GM19397 (cell line): ENCODE measurements at regions not wholly inside any gene's neighbourhood (a gene's known extent, or its start where the extent isn't known, plus 50 kb on each side); places are given as distances from the start of the nearest gene placed in this dataset.

Experiments
- ATAC-seq: cut with Tn5 transposase; IDR thresholded peaks from one replicate; pipeline ENCODE4 v1.9.1; 2021; ENCODE audit warnings: mild to moderate bottlenecking, moderate library complexity; ENCODE audit not compliant: unreplicated experiment

DNA sequence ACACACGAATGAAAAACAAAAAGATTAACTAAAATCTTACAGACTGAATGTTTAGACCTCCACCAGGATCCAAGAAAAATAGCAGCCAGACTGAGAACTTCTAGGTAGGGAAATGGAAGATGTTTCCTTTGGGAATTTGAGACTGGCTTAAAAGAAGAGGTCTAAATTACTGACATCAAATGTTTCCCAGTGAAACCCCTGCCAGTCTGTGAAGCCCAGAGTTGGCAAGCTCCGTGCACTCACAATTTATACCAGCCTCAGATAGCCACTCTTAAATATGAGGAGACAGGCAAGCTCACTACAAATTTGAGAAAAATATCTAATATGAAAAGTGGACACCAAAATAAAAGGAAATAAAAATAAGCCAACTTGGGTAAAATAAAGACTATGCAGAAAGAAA lies 700.5 kb upstream of the ZNF385D start:
- ATAC-seq: no peak

DNA sequence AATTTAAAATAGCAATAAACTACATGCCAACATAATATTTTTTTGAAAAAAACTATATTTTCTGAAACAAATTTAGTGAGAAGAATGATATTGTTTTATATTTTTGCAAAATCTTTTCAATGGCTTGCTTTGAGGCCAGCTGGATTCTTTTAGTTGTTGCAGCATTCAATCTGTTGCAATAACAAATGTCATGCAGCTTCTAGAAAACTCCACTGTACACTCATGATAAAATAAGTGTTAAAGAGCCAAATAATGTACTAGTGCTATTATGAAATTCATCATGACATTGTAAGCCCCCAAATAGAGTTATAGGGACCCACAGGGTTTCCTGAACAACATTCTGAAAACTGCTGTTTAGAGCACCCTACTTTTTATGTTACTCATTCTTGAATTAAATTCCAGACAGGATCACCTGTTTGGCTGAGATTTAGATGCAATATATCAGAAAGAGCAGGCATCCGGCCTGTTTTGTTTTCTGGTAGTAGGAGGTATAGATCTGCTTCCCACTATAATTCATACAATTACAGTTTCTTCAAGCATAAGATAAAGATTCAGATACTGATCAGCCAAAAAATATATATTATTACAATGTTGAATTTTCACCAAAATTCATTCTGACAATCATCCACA lies 703.0 kb upstream of the ZNF385D start:
- ATAC-seq: no peak

DNA sequence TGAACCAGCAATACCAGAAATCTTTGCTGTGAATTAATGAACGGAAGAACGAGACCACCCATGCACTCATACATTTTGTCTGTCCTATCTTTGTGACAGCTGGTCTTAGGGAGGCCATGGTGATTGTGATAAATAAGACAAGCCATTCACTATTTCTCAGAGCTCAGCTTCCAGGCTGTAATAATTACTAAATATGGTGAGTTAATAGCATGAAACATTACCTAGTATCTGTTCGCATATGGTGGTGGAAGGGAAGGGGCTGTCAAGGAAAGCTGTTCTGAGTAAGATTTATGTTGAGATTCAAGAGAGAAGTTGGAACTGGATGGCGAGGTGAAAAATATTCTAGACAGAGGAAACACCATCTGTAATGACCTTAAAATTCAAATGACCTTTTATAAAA lies 719.0 kb upstream of the ZNF385D start:
- ATAC-seq: no peak

DNA sequence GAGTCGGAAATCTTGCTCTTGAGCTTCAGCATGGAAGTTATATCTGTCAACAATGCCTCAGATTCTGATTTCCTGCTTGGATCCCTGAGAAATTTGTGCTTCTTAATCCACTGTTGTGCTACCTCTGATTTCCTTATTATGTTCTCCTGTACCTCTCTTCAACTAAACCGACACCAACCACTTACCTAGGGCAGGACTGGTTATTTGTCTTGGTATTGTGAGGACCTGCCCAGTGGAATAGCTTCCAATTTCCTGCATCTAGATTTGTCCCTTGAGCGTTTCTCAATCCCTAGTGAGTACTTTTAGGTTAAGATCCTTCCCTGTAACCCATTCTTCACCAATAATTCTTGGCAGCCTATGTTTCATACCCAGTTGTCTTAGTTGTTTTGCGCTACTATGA lies 720.5 kb upstream of the ZNF385D start:
- ATAC-seq: no peak

DNA sequence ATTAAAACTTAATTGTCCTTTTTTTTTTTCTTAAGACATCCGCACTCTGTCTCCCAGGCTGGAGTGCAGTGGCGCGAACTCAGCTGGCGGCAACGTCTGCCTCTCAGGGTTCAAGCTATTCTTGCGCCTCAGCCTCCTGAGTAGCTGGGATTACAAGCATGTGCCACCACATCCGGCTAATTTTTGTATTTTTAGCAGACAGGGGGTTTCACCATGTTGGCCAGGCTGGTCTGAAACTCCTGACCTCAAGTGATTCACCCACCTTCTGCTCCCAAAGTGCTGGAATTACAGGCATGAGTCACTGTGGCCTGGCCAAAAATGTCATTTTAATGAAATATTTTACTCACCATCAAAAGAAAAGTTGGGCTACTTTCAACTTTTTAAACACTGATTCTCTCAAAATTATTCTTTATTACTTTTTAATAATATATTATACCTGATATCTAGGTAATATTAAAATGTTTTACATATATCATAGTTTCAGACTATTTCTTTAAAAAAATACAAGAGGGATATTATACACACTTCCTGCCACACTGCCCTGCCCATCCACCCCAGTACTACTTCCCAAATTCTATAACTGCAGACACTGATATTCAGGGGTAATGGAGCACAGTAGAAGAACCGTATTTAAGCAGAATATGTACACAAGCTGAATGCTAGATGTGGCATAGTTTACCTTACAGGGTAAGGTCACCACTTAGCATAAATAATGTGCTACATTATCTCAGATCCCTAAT lies 723.9 kb upstream of the ZNF385D start:
- ATAC-seq: no peak

DNA sequence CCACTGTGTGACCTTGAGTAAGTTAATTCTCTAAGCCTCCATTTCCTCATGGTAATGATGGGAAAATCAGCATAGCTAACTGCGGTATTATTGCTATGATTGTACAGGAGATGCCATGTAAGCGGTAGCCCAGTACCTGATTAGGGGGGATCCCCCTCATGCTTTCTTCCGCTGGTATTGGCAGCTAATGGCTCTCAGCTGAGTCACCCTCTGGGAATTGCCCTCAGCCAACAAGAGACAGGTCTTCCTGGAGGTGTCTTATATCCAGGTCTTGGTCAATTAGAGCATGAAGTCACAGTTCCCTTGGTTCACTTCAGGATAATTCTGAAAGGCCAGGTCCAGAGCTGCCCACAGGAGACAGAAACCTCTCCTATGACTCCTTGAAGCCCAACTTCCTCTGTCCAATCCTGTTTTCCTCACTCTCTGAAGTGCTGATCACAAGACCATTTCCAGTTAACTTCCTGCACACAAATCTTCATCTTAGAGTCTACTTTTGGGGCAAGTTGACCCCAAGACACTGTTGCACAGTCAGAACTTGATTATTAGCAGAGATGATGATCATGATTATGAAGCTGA lies 724.7 kb upstream of the ZNF385D start:
- ATAC-seq: no peak

DNA sequence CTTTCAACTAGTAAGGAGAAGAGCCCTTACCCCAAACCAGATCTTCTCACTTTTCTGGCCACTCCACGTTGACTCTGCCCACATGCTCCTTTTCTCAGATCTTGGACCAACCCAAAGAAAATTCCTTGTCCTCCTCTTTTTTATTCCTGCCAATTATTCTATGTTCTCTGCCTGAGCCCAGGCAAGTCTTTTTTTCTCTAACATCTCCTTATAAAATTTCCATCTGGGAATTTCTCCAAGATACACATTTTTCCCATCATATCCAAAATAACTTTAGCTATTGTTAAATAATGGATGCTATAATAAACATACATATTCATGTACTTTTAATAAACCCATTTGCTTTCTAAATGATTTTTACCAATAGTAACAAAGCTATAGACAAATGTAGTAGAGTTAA lies 726.0 kb upstream of the ZNF385D start:
- ATAC-seq: no peak

DNA sequence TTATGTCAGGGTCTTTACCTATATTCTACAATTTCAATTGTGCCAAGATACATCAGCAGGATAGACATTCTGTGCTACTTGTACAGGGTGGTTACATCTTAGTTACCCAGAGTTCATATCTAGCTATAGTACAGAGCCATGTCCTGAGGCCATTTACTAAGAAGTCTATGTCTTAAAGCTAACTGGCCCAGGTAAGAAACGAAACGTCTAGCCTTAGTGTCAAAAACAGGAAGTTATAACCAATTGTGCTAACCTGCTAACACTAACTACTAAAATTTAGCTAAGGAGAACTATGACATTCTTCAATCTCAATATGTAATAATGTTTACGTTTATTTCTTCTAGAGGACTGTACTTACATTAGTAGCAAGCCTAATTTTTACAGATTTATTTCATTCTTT lies 717.2 kb upstream of the UBE2E2 start:
- no peak for ATAC-seq

DNA sequence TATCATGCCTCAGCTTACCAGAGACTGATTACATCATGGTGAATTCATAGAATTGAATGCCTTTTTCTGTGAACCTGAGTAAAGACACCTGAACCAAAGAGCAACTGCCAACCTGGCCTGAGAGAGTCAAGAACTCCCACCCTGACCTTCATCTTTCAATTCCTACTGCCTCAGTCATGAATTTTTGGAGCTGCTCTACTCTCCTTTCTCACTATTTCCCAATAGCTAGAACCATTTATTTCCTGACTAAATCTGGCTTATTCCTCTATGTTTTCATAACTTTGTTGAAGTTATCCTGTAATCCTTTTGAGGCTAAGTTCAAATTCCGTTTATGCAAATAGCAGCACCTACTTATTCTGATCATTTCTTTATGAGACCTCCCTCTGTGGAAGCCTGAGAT lies 712.4 kb upstream of the UBE2E2 start:
- no peak for ATAC-seq

DNA sequence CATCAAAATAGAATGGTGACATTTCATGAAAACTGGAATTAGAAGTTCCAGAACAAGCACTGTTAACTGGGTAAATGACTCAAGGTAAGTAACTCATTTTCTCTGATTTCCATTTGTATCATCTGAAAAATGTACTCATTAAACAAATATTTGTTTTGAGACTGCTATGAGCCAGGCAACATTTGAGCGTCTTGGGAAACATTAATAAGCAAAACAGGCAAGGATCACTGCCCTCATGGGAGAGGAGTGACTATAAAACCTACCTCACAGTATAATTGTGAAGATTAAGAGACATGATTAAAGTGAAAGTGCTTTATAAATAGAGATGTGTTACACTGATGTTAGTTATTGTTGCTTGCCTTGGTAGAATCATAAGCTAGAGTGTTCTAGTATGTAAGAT lies 711.8 kb upstream of the UBE2E2 start:
- ATAC-seq: no peak

DNA sequence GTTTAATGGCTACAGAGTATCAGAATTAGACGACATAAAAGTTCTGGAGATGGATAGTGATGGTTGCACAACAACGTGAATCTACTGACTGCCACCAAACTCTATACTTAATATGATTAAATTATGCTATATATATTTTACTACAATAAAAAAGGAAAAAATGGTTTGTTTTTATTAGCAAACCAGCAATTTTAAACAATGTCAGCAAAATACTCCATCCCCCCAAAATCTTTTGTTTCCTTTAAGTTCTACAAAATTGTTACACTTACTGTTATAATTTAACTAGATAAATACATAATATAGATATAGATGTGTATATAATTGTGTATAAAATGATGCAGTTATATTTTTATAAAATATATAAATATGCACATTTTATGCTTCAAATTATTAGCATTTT lies 710.8 kb upstream of the UBE2E2 start:
- no peak for ATAC-seq

DNA sequence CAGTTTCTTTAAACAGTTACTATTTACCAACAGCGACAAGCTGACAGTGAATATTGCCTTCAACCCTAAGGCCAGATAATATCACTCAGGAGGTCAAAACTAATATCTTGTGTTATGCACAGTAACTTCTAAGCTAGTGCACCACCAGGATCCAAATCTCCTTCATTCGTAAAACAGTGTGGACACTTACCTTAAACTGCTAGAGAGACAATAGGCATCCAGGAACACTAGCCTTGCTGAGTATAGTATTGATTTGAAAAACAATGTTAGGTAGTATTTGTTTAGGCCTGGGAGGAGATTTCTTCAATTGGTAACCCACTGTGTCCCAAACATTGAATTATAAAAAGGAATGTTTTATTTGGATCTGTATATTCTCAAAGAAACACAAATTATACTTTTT lies 707.9 kb upstream of the UBE2E2 start:
- no peak for ATAC-seq

DNA sequence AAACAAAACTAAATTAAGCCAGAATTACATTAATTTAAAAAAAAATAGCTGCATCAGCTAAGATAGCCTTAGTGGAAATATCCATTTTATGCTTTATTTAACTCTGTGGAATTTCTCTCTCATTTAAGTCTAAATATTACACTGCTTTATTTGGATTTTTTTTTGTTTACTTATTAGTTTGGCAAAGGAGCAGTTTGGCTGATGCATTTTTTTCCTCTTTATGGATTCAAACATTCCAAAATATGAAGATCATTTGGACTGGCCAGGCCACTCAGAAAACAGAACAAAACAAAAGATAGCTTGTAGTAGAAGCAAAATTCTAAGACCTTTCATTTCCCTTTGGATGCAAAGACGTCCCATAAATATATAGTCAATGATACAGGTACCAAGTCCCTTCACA lies 707.3 kb upstream of the UBE2E2 start:
- no peak for ATAC-seq

DNA sequence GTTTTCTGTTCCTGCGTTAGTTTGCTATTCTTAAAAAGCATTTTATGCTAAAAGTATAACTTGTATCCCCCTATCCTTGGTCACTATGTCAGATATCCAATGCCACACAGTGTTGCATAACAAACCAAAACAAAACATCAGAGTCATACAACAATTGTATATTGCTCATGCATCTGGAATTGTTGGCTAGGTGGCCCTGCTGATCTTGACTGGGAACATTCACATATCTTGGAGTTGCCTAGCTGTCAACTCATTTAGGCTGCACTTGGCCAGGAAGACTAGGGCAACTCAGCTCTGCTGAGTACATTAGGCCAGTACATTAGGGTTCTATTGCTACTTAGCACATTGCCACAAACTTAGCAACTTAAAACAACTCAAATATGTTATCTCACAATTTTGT lies 706.5 kb upstream of the UBE2E2 start:
- no peak for ATAC-seq

DNA sequence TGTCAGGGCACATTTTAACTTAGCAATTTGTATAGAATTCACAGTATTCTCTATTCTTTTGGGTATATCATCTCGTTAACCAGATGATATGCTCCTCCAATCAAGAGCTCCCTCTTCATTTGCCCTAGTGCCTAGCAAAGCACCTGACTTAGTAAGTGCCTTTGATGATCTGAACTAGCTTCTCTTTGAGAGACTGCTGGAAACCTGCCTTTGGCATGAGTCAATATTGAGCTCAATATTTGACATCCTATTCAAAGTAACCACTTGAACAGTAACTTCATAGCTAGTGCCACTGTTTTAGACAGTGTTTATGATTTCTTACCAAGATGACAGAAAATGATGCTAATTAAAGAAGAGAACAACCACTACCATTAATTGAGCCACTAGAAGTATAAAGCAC lies 696.3 kb upstream of the UBE2E2 start:
- no peak for ATAC-seq

DNA sequence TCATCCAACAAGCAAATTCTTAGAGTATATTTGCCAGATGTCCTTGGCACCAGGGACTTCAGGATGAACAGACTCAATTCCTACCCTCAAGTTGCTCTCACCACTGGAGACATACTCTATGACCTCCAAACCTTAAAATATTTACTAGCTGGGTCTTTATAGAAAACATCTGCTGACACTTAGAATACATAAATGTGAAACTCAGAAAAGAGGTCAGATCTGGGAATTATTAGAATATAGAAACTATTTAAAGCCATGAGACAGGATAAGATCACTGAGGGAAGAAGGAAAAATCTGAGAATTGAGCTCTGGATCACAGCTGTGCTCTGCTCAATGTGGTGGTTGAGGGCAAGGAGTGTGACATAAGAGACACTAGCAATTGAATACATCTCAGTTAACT lies 695.4 kb upstream of the UBE2E2 start:
- no peak for ATAC-seq

DNA sequence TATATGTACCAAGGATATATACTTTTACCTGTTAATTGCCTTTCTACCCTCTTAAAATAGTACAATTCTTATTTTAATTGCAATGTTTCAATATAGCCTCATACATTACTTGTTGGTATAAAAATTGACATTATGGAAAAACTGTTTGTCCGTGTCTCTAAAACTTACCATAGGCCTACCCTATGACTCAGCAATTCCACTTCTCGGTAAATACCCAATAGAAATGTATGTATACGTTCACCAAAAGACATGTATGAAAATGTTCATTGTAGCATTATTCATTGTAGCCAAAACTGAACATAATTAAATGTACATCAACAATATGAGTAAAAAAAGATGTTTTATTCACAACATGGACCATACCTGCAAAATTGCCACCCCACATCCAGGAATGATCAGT lies 679.2 kb upstream of the UBE2E2 start:
- no peak for ATAC-seq

DNA sequence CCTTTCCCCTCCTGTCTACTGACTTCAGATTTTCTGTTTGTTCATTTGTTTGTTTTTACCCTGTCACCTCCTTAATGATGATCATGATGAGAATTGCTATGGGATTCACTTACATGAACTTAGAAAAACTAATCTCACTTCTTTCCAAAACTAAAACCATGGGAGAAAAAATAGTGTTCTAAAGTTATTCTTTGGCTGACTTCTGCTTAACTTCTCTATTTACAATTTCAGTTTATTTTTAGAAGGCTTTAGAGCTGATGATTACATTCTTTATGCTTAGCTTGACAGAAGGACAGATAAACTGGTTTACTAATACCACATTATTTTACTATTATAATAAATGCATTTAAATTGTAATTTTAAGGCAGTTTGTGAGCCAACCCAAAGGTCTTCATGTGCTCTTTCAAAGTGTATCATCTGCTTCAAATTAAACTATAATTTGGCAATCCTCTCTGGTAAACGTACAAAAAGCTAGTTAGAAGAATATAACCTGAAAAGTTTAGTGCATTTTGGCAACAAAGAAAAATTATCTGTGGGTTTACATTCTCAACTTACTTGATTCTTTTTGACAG lies 676.8 kb upstream of the UBE2E2 start:
- ATAC-seq: no peak

DNA sequence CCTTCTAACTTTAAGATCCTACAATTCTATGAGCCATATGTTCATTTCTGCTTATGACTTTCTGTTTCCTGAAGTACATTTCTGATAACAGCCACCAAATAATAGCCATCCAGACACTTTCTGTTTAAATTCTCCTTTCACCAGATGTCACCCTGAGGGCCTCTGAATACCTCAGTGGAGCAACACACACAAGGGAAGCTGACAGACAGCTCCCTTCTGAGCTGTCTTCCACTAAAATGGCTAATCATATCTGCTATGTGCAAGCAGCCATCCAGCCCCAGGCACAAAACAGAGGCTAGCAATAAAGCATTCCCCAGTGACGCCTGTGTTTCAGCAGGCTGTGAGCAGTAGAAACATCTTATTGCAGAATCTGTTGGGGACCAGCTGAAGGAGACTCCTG lies 666.6 kb upstream of the UBE2E2 start:
- no peak for ATAC-seq

DNA sequence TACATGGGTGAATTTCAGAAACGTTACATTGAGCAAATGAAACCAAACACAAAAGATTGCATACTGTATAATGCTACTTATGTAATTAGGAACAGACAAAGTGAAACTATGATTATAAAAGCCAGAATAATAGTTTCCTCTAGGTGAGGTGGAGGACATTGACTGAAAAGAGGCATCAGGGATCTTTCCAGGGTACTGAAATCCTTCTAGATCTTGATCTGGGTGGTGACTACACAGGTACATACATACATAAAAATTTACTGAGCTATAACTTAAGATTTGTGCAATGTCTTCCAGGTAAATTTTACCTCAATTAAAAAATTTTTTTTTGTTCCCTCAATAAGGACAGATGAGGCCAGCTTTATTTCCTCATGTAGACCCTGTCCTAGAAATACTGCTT lies 665.6 kb upstream of the UBE2E2 start:
- no peak for ATAC-seq

DNA sequence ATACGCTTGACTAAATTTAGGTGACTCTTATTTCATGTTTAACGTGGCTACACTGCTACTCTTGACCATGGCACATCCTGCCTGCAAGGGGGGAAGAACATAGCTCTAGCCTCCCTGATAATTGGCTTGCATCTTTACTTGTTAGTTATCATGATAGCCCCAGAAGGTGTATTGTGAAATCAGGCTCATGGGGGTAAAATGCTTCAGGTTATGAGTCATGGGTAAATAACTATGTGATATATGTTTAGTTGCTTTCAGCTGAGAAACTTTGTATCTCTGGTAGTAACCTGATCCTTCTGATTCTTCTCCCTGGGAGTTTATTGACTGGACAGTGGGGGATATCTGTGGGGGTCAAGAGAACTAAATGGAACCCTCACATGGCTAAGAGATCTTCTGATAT lies 660.8 kb upstream of the UBE2E2 start:
- ATAC-seq: no peak

DNA sequence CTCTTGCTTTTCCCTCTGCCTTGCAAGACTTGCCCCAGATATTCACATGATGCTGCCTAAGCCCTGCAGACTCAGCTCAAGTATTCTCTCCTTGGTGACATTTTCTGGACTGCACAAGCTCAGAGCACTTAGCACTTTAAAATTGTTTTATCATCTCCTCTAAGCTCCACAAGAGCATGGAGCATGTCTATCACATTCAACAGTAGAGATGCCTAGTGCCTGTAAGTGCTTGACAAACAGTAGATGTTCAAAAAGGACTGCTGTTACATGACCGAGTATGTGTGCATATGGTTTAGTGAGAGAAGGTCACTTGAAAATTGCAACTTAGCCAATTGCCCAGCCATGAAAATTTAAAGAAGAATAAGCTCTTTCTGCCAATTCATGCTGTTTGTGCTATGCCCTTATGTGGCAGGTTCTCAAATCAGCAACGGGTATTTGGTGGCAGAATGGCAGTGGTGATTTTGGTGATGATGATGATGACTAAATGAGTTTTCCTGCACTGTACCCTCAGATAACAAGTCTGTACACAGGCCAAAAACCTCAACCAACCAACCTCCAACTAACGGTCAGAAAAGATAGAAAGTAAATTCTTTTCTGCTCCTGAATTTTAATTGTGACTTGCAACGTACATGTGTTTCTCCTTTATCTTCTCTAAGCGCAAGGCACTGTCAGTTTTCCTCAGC lies 647.2 kb upstream of the UBE2E2 start:
- ATAC-seq: no peak
